H1 (cell line): ENCODE measurements at regions not wholly inside any gene's neighbourhood (a gene's known extent, or its start where the extent isn't known, plus 50 kb on each side); places are given as distances from the start of the nearest gene placed in this dataset.

ENCODE experiments used
- CHD2 ChIP-seq: IDR thresholded peaks from 2 replicates; pipeline ENCODE4 v1.6.1; 2012; ENCODE audit warnings: low read length, improper control_type of control experiment
- NRF1 ChIP-seq: IDR thresholded peaks from 2 replicates; pipeline ENCODE4 v1.6.1; 2011; ENCODE audit warnings: mild to moderate bottlenecking, low read depth, low read length, improper control_type of control experiment
- RAD21 ChIP-seq, 2 experiments: IDR thresholded peaks in 1 of 2; conservative IDR thresholded peaks in 1 of 2; 2 replicates each; pipeline ENCODE4 v1.6.1; 2011; ENCODE audit warnings: low read depth in 2 of 2, low read length in 2 of 2, improper control_type of control experiment in 1 of 2, inconsistent platforms in 1 of 2, mild to moderate bottlenecking in 1 of 2, moderate library complexity in 1 of 2
- RFX5 ChIP-seq: IDR thresholded peaks from 2 replicates; pipeline ENCODE4 v1.6.1; 2011; ENCODE audit warnings: low read depth, low read length, improper control_type of control experiment, borderline replicate concordance
- SIRT6 ChIP-seq: IDR thresholded peaks from one replicate; pipeline ENCODE4 v1.7.1; 2012; ENCODE audit warnings: low read length, inconsistent platforms
- SP2 ChIP-seq: IDR thresholded peaks from 2 replicates; pipeline ENCODE4 v1.6.1; 2012; ENCODE audit warnings: mild to moderate bottlenecking, low read length, inconsistent platforms
- ZNF274 ChIP-seq: IDR thresholded peaks from 2 replicates; pipeline ENCODE4 v1.7.0; 2012; ENCODE audit warnings: low read length, borderline replicate concordance; ENCODE audit errors: extremely low read depth
- TF ChIP-seq, protein P1 (sequence below), 3 experiments: IDR thresholded peaks; 1 replicate in 2 of 3; 2 replicates in 1 of 3; pipeline versions ENCODE4 v1.5.1 to v1.6.1; 2011; ENCODE audit warnings: low read length in 3 of 3, mild to moderate bottlenecking in 3 of 3, inconsistent platforms in 2 of 3, low read depth in 1 of 3, moderate library complexity in 1 of 3; ENCODE audit not compliant: insufficient read depth in 1 of 3; ENCODE audit errors: control extremely low read depth in 1 of 3

- TF ChIP-seq SP2 (no peak), RAD21 (IDR thresholded peaks at IDR 0.05 in 1 of 2, conservative IDR thresholded peaks at IDR 0.05 in 1 of 2; ENCODE audit: low read depth in 2 of 2, low read length in 2 of 2) (no peak), RFX5 (no peak), SIRT6 (no peak), ZNF274 (no peak), NRF1 (no peak), CHD2 (no peak)
- TF ChIP-seq, protein P1, sequence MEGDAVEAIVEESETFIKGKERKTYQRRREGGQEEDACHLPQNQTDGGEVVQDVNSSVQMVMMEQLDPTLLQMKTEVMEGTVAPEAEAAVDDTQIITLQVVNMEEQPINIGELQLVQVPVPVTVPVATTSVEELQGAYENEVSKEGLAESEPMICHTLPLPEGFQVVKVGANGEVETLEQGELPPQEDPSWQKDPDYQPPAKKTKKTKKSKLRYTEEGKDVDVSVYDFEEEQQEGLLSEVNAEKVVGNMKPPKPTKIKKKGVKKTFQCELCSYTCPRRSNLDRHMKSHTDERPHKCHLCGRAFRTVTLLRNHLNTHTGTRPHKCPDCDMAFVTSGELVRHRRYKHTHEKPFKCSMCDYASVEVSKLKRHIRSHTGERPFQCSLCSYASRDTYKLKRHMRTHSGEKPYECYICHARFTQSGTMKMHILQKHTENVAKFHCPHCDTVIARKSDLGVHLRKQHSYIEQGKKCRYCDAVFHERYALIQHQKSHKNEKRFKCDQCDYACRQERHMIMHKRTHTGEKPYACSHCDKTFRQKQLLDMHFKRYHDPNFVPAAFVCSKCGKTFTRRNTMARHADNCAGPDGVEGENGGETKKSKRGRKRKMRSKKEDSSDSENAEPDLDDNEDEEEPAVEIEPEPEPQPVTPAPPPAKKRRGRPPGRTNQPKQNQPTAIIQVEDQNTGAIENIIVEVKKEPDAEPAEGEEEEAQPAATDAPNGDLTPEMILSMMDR (IDR thresholded peaks at IDR 0.05; ENCODE audit: control extremely low read depth in 1 of 3, insufficient read depth in 1 of 3, low read depth in 1 of 3, low read length in 3 of 3): no peak
Observed at GRCh38 chr5:111655169-111655924, 101.6 kb downstream of the NREP start.
